CD4-positive, alpha-beta memory T cell (primary cell): ENCODE measurements at regions not wholly inside any gene's neighbourhood (a gene's known extent, or its start where the extent isn't known, plus 50 kb on each side); places are given as distances from the start of the nearest gene placed in this dataset.

Source experiments
- CTCF ChIA-PET: fragments of 350-600 bp; sonication (Branson Sonifier 250); formaldehyde crosslinking; loops from one replicate; lab custom pipeline; 2021; ENCODE audit warnings: inconsistent platforms; ENCODE audit not compliant: partially characterized antibody; lab: Charles Lee
- POLR2A ChIA-PET: fragments of 350-600 bp; sonication (Branson Sonifier 250); formaldehyde crosslinking; loops from one replicate; lab custom pipeline; 2021; ENCODE audit not compliant: partially characterized antibody; lab: Charles Lee
- DNase-seq, 5 donors: peaks; one replicate each; pipeline versions ENCODE4 v3.0.0 to v3.0.0-alpha.2; 2020 to 2022; ENCODE audit warnings: mixed read lengths in 1 of 5
- H3K27ac ChIP-seq: one replicate; pipeline ENCODE4 v1.7.0; 2013; ENCODE audit warnings: low read depth, low read length
- H3K27me3 ChIP-seq: 2 replicates; pipeline ENCODE4 v1.7.0; 2013; ENCODE audit warnings: mild to moderate bottlenecking, low read length, moderate library complexity; ENCODE audit not compliant: insufficient read depth
- H3K36me3 ChIP-seq: 2 replicates; pipeline ENCODE4 v1.7.0; 2013; ENCODE audit warnings: mild to moderate bottlenecking, low read length, moderate library complexity; ENCODE audit not compliant: insufficient read depth
- H3K4me1 ChIP-seq: 2 replicates; pipeline ENCODE4 v1.7.0; 2013; ENCODE audit warnings: mild to moderate bottlenecking, low read length, moderate library complexity; ENCODE audit not compliant: insufficient read depth
- H3K4me3 ChIP-seq, 2 donors: one replicate each; pipeline ENCODE4 v1.7.0; 2013; ENCODE audit warnings: low read length in 2 of 2, mild to moderate bottlenecking in 1 of 2
- H3K9me3 ChIP-seq, 2 donors: one replicate each; pipeline ENCODE4 v1.7.0; 2013; ENCODE audit warnings: low read length in 2 of 2, control low read depth in 1 of 2; ENCODE audit not compliant: control insufficient read depth in 1 of 2
- H3K27ac Mint-ChIP-seq, 7 donors: one replicate each; pipeline ENCODE4 v1.8.0; 2020 to 2021; ENCODE audit warnings: mixed read lengths in 7 of 7, mild to moderate bottlenecking in 6 of 7, inconsistent platforms in 3 of 7, moderate library complexity in 3 of 7
- H3K27me3 Mint-ChIP-seq, 2 donors: one replicate each; pipeline ENCODE4 v1.8.0; 2020 to 2021; ENCODE audit warnings: mixed read lengths in 2 of 2
- H3K36me3 Mint-ChIP-seq, 2 donors: one replicate each; pipeline ENCODE4 v1.8.0; 2020 to 2021; ENCODE audit warnings: mixed read lengths in 2 of 2, inconsistent platforms in 1 of 2, mild to moderate bottlenecking in 1 of 2
- H3K4me1 Mint-ChIP-seq, 4 donors: one replicate each; pipeline ENCODE4 v1.8.0; 2020 to 2021; ENCODE audit warnings: mixed read lengths in 4 of 4, mild to moderate bottlenecking in 1 of 4
- H3K4me3 Mint-ChIP-seq, 8 donors: one replicate each; pipeline ENCODE4 v1.8.0; 2020 to 2021; ENCODE audit warnings: mixed read lengths in 8 of 8, mild to moderate bottlenecking in 7 of 8, moderate library complexity in 6 of 8, inconsistent platforms in 3 of 8
- H3K9me3 Mint-ChIP-seq, 8 donors: one replicate each; pipeline ENCODE4 v1.8.0; 2020 to 2021; ENCODE audit warnings: mixed read lengths in 8 of 8, mild to moderate bottlenecking in 5 of 8, inconsistent platforms in 3 of 8, moderate library complexity in 1 of 8
- intact Hi-C: fragments of 100-400 bp; cut with micrococcal nuclease; formaldehyde crosslinking; loops from one replicate; pipeline ENCODE4 v1.15.1; 2023

DNA sequence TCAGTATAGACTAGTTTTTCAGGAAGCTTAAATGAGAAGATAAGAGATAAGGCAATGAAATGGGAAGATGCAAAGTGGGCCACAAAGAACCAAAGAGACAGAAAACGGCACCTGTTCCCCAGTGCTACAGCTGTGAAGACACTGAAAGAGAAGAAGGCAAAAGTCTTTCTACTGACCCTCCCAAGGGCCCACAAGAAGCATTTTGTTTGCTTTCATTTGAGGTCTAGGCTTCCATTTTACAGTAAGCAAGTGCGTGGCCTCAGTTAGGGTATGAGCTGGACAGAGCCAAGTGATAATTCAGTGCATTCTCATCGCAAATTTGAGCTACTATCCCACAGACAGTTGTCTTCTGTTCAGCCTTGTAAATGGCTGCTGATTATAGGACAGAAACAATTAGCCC, 53.4 kb upstream of the STK17B start:
- intact Hi-C loops, result loop anchor here (5.0 kb wide), 1 partner anchor 38 kb away; no protein-coding TSS in a partner anchor

GRCh38 chr2:196225213-196225612, 53.8 kb upstream of the STK17B start:
- Histone ChIP-seq H3K27me3 (no peaks in the 10 kb centered on the region), H3K9me3 (no peaks in the 10 kb centered on the region), H3K4me1 (peaks cover 79% of the 10 kb centered on the region), H3K27ac (no peak overlapping the region), H3K36me3 (no peaks in the 10 kb centered on the region), H3K4me3 (no peak overlapping the region)
- ChIA-PET CTCF (interaction anchor here (1.5 to 8.1 kb wide), 3 partner anchors 13 to 148 kb away, joined by 5 to 129 read pairs (median 11); no protein-coding TSS in a partner anchor), POLR2A (interaction anchor here (1.0 to 2.6 kb wide), 6 partner anchors 9 to 68 kb away, joined by 3 to 15 read pairs (median 4); no protein-coding TSS in a partner anchor)
- Mint-ChIP-seq H3K4me3 (peak overlapping the region in 3 of 8 donors; percentile 33 to 57 (median 41)), H3K36me3 (peaks cover 0 to under 1% of the 10 kb centered on the region in 2 donors), H3K27me3 (no peaks in the 10 kb centered on the region), H3K4me1 (peaks cover 51 to 85% (median 69%) of the 10 kb centered on the region in 4 donors), H3K27ac (peak overlapping the region in 5 of 7 donors; percentile 1 to 68 (median 54)), H3K9me3 (peaks cover 0 to 3% (median 0%) of the 10 kb centered on the region in 8 donors)
- no peak for DNase-seq
- intact Hi-C loops, result loop anchor here (5.0 kb wide), 1 partner anchor 37 kb away; no protein-coding TSS in a partner anchor

More for the DNA sequence above, 53.4 kb upstream of the STK17B start:
- Histone ChIP-seq H3K36me3 (no peaks in the 10 kb centered on the region), H3K4me1 (peaks cover 79% of the 10 kb centered on the region), H3K27me3 (no peaks in the 10 kb centered on the region), H3K4me3 (no peak overlapping the region), H3K9me3 (no peaks in the 10 kb centered on the region), H3K27ac (no peak overlapping the region)
- no peak for DNase-seq
- POLR2A ChIA-PET, result interaction anchor here (0.9 to 2.6 kb wide), 8 partner anchors 10 to 67 kb away, joined by 3 to 15 read pairs (median 4); no protein-coding TSS in a partner anchor
- H3K27me3 Mint-ChIP-seq, result no peaks in the 10 kb centered on the region
- H3K4me1 Mint-ChIP-seq, result peaks cover 50 to 85% (median 69%) of the 10 kb centered on the region in 4 donors
- peak overlapping the region in 4 of 7 donors; percentile 24 to 89 (median 56) for H3K27ac Mint-ChIP-seq
- no peaks in the 10 kb centered on the region for H3K36me3 Mint-ChIP-seq
- H3K9me3 Mint-ChIP-seq, result peaks cover 0 to 3% (median 0%) of the 10 kb centered on the region in 8 donors
- H3K4me3 Mint-ChIP-seq, result peak overlapping the region in 4 of 8 donors; percentile 2 to 72 (median 20)
- CTCF ChIA-PET, result interaction anchor here (1.5 to 8.1 kb wide), 3 partner anchors 14 to 147 kb away, joined by 5 to 129 read pairs (median 11); no protein-coding TSS in a partner anchor

DNA sequence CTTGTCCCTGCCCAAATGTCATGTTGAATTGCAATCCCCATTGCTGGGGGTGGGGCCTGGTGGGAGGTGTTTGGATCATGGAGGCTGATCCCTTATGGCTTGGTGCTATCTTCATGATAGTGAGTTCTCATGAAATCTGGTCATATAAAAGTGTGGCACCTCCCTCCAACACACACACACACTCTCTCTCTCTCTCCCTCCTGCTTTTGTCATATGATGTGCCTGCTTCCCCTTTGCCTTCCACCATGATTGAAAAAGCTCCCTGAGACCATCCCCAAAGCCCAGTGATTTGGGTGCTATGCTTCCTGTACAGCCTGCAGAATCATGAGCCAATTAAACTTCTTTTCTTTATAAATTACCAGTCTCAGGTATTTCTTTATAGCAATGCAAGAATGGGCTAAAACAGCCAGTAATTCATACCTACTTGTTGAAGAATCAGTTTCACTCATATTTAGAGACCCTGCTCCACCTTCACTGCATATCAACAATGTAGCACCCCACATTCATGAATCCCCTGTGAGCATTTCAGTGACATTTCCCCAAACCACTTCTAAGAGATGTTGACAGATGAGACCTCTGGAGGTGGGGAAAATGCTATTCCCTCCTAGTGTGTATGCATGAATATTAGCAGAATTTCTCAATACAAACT, 54.8 kb upstream of the STK17B start:
- no peak overlapping the region for H3K27ac ChIP-seq
- peak overlapping the region in 1 of 2 donors; percentile 5 for H3K4me3 ChIP-seq
- Mint-ChIP-seq H3K4me3 (peak overlapping the region in 6 of 8 donors; percentile 7 to 82 (median 32)), H3K9me3 (peaks cover 0 to 3% (median 0%) of the 10 kb centered on the region in 8 donors), H3K27me3 (no peaks in the 10 kb centered on the region), H3K36me3 (peaks cover 0 to 3% of the 10 kb centered on the region in 2 donors), H3K27ac (peak overlapping the region; percentile 47 to 100 (median 72)), H3K4me1 (peaks cover 48 to 85% (median 66%) of the 10 kb centered on the region in 4 donors)
- H3K36me3 ChIP-seq, result no peaks in the 10 kb centered on the region
- H3K27me3 ChIP-seq, result no peaks in the 10 kb centered on the region
- ChIA-PET POLR2A (interaction anchor here (0.9 to 5.3 kb wide), 5 partner anchors 11 to 55 kb away, joined by 3 to 25 read pairs (median 4); partner anchors contain the start of gene STK17B), CTCF (interaction anchor here (1.2 to 5.1 kb wide), 5 partner anchors 12 to 148 kb away, joined by 3 to 35 read pairs (median 4); no protein-coding TSS in a partner anchor)
- H3K9me3 ChIP-seq, result no peaks in the 10 kb centered on the region
- intact Hi-C loops, result loop anchor here (5.0 kb wide), 1 partner anchor 36 kb away; no protein-coding TSS in a partner anchor
- H3K4me1 ChIP-seq, result peaks cover 79% of the 10 kb centered on the region
- no peak for DNase-seq

- H3K4me3 Mint-ChIP-seq, result peak overlapping the region in 5 of 8 donors; percentile 7 to 82 (median 51)
- H3K4me1 Mint-ChIP-seq, result peaks cover 48 to 90% (median 70%) of the 10 kb centered on the region in 4 donors
- ChIA-PET POLR2A (interaction anchor here (0.9 to 5.3 kb wide), 5 partner anchors 12 to 55 kb away, joined by 3 to 25 read pairs (median 4); partner anchors contain the start of gene STK17B), CTCF (interaction anchor here (1.2 to 5.1 kb wide), 6 partner anchors 9 to 148 kb away, joined by 3 to 35 read pairs (median 6); no protein-coding TSS in a partner anchor)
- DNase-seq, result no peak
- Histone ChIP-seq H3K27me3 (no peaks in the 10 kb centered on the region), H3K4me1 (peaks cover 84% of the 10 kb centered on the region), H3K4me3 (peak overlapping the region in 1 of 2 donors; percentile 5), H3K36me3 (no peaks in the 10 kb centered on the region), H3K27ac (no peak overlapping the region), H3K9me3 (no peaks in the 10 kb centered on the region)
- H3K9me3 Mint-ChIP-seq, result peaks cover 0 to 3% (median 0%) of the 10 kb centered on the region in 8 donors
- H3K27me3 Mint-ChIP-seq, result no peaks in the 10 kb centered on the region
- peaks cover 0 to 3% of the 10 kb centered on the region in 2 donors for H3K36me3 Mint-ChIP-seq
- H3K27ac Mint-ChIP-seq, result peak overlapping the region; percentile 47 to 100 (median 91)
- intact Hi-C loops, result loop anchor here (5.0 kb wide), 1 partner anchor 36 kb away; no protein-coding TSS in a partner anchor
Measured at GRCh38 chr2:196226707-196227065, 55.3 kb upstream of the STK17B start.

- POLR2A ChIA-PET, result interaction anchor here (0.6 to 9.3 kb wide), 13 partner anchors 9 to 58 kb away, joined by 3 to 113 read pairs (median 18); partner anchors contain the start of gene STK17B
- CTCF ChIA-PET, result interaction anchor here (0.6 to 6.3 kb wide), 13 partner anchors 8 to 161 kb away, joined by 3 to 35 read pairs (median 5); partner anchors contain the start of gene DNAH7
- H3K4me1 ChIP-seq, result peaks cover 100% of the 10 kb centered on the region
- Mint-ChIP-seq H3K27ac (peak overlapping the region; percentile 89 to 100 (median 98)), H3K4me1 (peaks cover 61 to 98% (median 83%) of the 10 kb centered on the region in 4 donors), H3K9me3 (peaks cover 0 to 3% (median 0%) of the 10 kb centered on the region in 8 donors), H3K36me3 (peaks cover 0 to 3% of the 10 kb centered on the region in 2 donors), H3K27me3 (no peaks in the 10 kb centered on the region), H3K4me3 (peak overlapping the region in 3 of 8 donors; percentile 3 to 59 (median 8))
- H3K27me3 ChIP-seq, result no peaks in the 10 kb centered on the region
- no peaks in the 10 kb centered on the region for H3K36me3 ChIP-seq
- H3K4me3 ChIP-seq, result no peak overlapping the region
- no peak for DNase-seq
- intact Hi-C loops, result loop anchor here (5.0 kb wide), 1 partner anchor 33 kb away; no protein-coding TSS in a partner anchor
- peak overlapping the region; percentile 41 for H3K27ac ChIP-seq
- H3K9me3 ChIP-seq, result no peaks in the 10 kb centered on the region
Measured at GRCh38 chr2:196229013-196229412, 57.6 kb upstream of the STK17B start.

- H3K36me3 Mint-ChIP-seq, result peaks cover 0 to 3% of the 10 kb centered on the region in 2 donors
- H3K4me1 Mint-ChIP-seq, result peaks cover 59 to 98% (median 82%) of the 10 kb centered on the region in 4 donors
- Histone ChIP-seq H3K27me3 (no peaks in the 10 kb centered on the region), H3K9me3 (no peaks in the 10 kb centered on the region), H3K27ac (peak overlapping the region; percentile 69), H3K4me3 (peak overlapping the region; percentile 20 to 43), H3K36me3 (no peaks in the 10 kb centered on the region), H3K4me1 (peaks cover 100% of the 10 kb centered on the region)
- H3K27ac Mint-ChIP-seq, result peak overlapping the region; percentile 93 to 100 (median 98)
- DNase-seq, result peak; percentile 80 to 88 (median 84)
- H3K9me3 Mint-ChIP-seq, result no peaks in the 10 kb centered on the region
- POLR2A ChIA-PET, result interaction anchor here (0.8 to 9.3 kb wide), 23 partner anchors 8 to 70 kb away, joined by 3 to 113 read pairs (median 6); partner anchors contain the start of gene STK17B
- intact Hi-C loops, result no loop called here
- CTCF ChIA-PET, result interaction anchor here (1.1 to 6.3 kb wide), 15 partner anchors 9 to 162 kb away, joined by 3 to 35 read pairs (median 5); partner anchors contain the start of gene DNAH7
- H3K4me3 Mint-ChIP-seq, result peak overlapping the region; percentile 64 to 85 (median 79)
- no peaks in the 10 kb centered on the region for H3K27me3 Mint-ChIP-seq
Measured at GRCh38 chr2:196230061-196230854, 58.9 kb upstream of the STK17B start.
